ENCODE measurements at regions not wholly inside any gene's neighbourhood (a gene's known extent, or its start where the extent isn't known, plus 50 kb on each side); places are given as distances from the start of the nearest gene placed in this dataset.

DNA sequence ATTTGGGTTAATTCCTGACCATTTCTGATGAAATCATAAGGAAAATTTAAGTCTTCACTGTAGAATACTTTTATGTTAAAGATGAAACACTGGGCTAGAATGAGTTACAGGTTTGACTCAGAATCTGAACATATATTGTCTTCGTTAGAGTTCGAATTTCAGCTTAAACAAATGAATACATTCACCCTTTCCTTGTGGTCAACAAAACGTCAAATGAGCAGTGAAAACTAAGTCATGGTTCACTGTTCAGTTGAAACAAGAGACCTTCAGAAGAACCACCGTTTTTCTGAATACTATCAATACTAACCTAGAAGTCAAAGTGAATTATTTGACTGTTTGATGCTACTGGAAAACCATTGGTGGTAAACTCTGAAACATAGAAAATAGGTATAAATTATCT is 235.2 kb upstream of the ZWINT start:
- H3K4me3 ChIP-seq: no peak overlapping the region
- H3K9me3 ChIP-seq: no peaks in the 10 kb centered on the region
- no peak for DNase-seq
- intact Hi-C loops (cut with DNase I; ENCODE audit: low total_unique reads): no loop called here
- TF ChIP-seq, protein P1, sequence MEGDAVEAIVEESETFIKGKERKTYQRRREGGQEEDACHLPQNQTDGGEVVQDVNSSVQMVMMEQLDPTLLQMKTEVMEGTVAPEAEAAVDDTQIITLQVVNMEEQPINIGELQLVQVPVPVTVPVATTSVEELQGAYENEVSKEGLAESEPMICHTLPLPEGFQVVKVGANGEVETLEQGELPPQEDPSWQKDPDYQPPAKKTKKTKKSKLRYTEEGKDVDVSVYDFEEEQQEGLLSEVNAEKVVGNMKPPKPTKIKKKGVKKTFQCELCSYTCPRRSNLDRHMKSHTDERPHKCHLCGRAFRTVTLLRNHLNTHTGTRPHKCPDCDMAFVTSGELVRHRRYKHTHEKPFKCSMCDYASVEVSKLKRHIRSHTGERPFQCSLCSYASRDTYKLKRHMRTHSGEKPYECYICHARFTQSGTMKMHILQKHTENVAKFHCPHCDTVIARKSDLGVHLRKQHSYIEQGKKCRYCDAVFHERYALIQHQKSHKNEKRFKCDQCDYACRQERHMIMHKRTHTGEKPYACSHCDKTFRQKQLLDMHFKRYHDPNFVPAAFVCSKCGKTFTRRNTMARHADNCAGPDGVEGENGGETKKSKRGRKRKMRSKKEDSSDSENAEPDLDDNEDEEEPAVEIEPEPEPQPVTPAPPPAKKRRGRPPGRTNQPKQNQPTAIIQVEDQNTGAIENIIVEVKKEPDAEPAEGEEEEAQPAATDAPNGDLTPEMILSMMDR (IDR thresholded peaks at IDR 0.05): no peak
- TF ChIP-seq POLR2AphosphoS5 (IDR thresholded peaks at IDR 0.05) (no peak), POLR2A (IDR thresholded peaks at IDR 0.05) (no peak), EP300 (IDR thresholded peaks at IDR 0.05) (no peak)
- no peak overlapping the region for H3K27ac ChIP-seq
- H3K27me3 ChIP-seq: no peaks in the 10 kb centered on the region
- 27 to 44% (median 29%) methylated on average over 4 of the region's 4 CpGs for WGBS, 5 donors
- H3K36me3 ChIP-seq: no peaks in the 10 kb centered on the region
- no peaks in the 10 kb centered on the region for H3K4me1 ChIP-seq

- no peak for TF ChIP-seq POLR2A (IDR thresholded peaks at IDR 0.05)
- no peak for TF ChIP-seq EP300 (IDR thresholded peaks at IDR 0.05)
- TF ChIP-seq, protein P1 (IDR thresholded peaks at IDR 0.05): no peak
- TF ChIP-seq POLR2AphosphoS5 (IDR thresholded peaks at IDR 0.05): no peak
- H3K9me3 ChIP-seq: no peaks in the 10 kb centered on the region
- no peak overlapping the region for H3K4me3 ChIP-seq
- 55 to 70% (median 66%) methylated on average over 1 of the region's 1 CpG for WGBS, 5 donors
- H3K36me3 ChIP-seq: no peaks in the 10 kb centered on the region
- no peak for DNase-seq
- no peaks in the 10 kb centered on the region for H3K4me1 ChIP-seq
- H3K27me3 ChIP-seq: no peaks in the 10 kb centered on the region
- intact Hi-C loops (cut with DNase I; ENCODE audit: low total_unique reads): no loop called here
- H3K27ac ChIP-seq: no peak overlapping the region
Measured at GRCh38 chr10:56593120-56593519, 232.1 kb upstream of the ZWINT start.

DNA sequence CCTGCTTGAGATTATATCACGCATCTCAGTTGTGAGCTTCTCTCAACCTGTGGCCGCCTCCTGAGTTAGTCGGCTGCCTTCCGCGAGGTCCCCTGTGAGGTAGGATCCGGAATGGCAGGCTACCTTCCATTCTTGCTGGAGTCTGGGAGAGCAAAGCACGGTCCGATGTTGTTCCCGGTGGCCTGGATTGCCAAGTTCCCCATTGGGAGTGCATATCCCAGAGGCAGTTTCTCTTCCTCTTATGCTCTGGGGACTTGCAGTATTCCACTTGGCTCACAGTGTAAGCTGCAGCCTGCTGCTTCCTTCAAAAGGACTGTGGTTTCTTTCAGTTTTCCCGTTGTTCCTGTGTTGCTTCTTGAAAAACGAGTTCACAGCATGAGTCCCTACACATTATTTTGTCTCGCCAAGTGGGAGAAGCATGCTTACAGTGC is 225.4 kb upstream of the ZWINT start:
- Histone ChIP-seq H3K27ac (no peak overlapping the region), H3K9me3 (peaks cover 0 to 8% (median 0%) of the 10 kb centered on the region in 4 donors), H3K4me1 (no peaks in the 10 kb centered on the region), H3K27me3 (no peaks in the 10 kb centered on the region), H3K36me3 (no peaks in the 10 kb centered on the region), H3K4me3 (no peak overlapping the region)
- TF ChIP-seq, protein P1 (IDR thresholded peaks at IDR 0.05): no peak
- TF ChIP-seq POLR2AphosphoS5 (IDR thresholded peaks at IDR 0.05) (no peak), POLR2A (IDR thresholded peaks at IDR 0.05) (no peak), EP300 (IDR thresholded peaks at IDR 0.05) (no peak)
- 63 to 70% (median 67%) methylated on average over 12 of the region's 12 CpGs for WGBS, 5 donors
- DNase-seq: peak in 1 of 2 donors; percentile 2
- intact Hi-C loops (cut with DNase I; ENCODE audit: low total_unique reads): no loop called here

GRCh38 chr10:56585447-56586171 is 224.6 kb upstream of the ZWINT start:
- H3K27me3 ChIP-seq: no peaks in the 10 kb centered on the region
- H3K4me3 ChIP-seq: no peak overlapping the region
- no peak for DNase-seq
- 63 to 84% (median 75%) methylated on average over 4 of the region's 4 CpGs for WGBS, 5 donors
- H3K36me3 ChIP-seq: no peaks in the 10 kb centered on the region
- intact Hi-C loops (cut with DNase I; ENCODE audit: low total_unique reads): no loop called here
- no peak overlapping the region for H3K27ac ChIP-seq
- H3K9me3 ChIP-seq: peaks cover 0 to 8% (median 0%) of the 10 kb centered on the region in 4 donors
- H3K4me1 ChIP-seq: no peaks in the 10 kb centered on the region
- TF ChIP-seq POLR2AphosphoS5 (IDR thresholded peaks at IDR 0.05): no peak
- no peak for TF ChIP-seq POLR2A (IDR thresholded peaks at IDR 0.05)

GRCh38 chr10:56583316-56583715 is 222.3 kb upstream of the ZWINT start:
- intact Hi-C loops (cut with DNase I; ENCODE audit: low total_unique reads): no loop called here
- Histone ChIP-seq H3K4me1 (no peaks in the 10 kb centered on the region), H3K9me3 (peaks cover 0 to 8% (median 0%) of the 10 kb centered on the region in 4 donors), H3K36me3 (no peaks in the 10 kb centered on the region), H3K27ac (no peak overlapping the region), H3K4me3 (no peak overlapping the region), H3K27me3 (no peaks in the 10 kb centered on the region)
- DNase-seq: no peak
- TF ChIP-seq, protein P1 (IDR thresholded peaks at IDR 0.05): no peak
- TF ChIP-seq POLR2A (IDR thresholded peaks at IDR 0.05) (no peak), EP300 (IDR thresholded peaks at IDR 0.05) (no peak), POLR2AphosphoS5 (IDR thresholded peaks at IDR 0.05) (no peak)
- 52 to 83% (median 76%) methylated on average over 1 of the region's 1 CpG for WGBS, 5 donors

All from stomach (tissue), 8 donors.